ENCODE measurements at regions not wholly inside any gene's neighbourhood (a gene's known extent, or its start where the extent isn't known, plus 50 kb on each side); places are given as distances from the start of the nearest gene placed in this dataset.

DNA sequence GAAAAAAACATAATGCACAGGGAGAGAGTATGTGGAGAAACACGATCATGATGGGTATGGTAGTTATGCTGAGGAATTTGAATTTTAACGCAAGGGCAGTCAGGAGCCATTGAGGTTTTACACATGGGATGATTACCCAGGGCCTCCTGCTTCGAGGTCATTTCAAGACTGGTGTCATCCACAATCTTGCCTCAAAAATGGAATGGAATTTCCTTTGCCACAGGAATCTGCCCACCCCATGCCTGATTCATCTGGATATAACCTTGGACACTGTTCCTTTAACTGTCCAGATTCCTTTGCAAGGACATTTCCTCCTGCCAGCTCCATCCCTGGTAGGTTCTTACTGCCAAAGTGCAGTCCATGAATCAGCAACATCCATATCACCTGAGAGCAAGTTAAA is 655.9 kb upstream of the TENM4 start:
- no peak for DNase-seq (ENCODE audit: extremely low read depth, low read depth)
- TF ChIP-seq, protein P1, sequence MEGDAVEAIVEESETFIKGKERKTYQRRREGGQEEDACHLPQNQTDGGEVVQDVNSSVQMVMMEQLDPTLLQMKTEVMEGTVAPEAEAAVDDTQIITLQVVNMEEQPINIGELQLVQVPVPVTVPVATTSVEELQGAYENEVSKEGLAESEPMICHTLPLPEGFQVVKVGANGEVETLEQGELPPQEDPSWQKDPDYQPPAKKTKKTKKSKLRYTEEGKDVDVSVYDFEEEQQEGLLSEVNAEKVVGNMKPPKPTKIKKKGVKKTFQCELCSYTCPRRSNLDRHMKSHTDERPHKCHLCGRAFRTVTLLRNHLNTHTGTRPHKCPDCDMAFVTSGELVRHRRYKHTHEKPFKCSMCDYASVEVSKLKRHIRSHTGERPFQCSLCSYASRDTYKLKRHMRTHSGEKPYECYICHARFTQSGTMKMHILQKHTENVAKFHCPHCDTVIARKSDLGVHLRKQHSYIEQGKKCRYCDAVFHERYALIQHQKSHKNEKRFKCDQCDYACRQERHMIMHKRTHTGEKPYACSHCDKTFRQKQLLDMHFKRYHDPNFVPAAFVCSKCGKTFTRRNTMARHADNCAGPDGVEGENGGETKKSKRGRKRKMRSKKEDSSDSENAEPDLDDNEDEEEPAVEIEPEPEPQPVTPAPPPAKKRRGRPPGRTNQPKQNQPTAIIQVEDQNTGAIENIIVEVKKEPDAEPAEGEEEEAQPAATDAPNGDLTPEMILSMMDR (IDR thresholded peaks at IDR 0.05; ENCODE audit: low read depth, low read length): no peak

DNA sequence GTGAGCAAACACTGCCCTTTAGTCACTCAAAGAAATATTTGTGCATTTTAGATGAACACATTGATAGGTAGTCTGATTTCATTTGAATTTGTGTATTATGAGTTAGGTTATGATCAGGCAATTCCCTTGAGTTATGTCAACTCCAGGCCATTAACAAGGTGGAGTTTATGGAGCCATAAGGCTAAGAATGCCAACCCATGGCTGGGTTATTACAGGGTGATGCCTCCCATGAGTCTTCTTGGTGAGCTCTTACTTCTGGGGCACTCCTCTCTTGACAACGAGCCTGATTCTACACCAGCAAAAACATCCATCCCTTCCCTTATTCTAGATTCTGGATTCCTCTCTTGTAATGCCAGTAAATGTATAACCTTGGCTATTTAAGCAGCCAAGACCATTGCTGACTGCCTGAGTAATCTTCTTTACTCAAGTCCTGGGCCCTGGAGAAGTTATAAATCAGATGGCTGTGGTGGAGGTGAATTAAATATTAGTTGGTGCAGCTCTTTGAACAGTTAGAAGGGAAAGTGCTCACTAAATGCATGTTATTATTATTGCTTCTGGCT is 645.7 kb upstream of the TENM4 start:
- DNase-seq (ENCODE audit: extremely low read depth, low read depth): no peak
- TF ChIP-seq, protein P1 (IDR thresholded peaks at IDR 0.05; ENCODE audit: low read depth, low read length): no peak

DNA sequence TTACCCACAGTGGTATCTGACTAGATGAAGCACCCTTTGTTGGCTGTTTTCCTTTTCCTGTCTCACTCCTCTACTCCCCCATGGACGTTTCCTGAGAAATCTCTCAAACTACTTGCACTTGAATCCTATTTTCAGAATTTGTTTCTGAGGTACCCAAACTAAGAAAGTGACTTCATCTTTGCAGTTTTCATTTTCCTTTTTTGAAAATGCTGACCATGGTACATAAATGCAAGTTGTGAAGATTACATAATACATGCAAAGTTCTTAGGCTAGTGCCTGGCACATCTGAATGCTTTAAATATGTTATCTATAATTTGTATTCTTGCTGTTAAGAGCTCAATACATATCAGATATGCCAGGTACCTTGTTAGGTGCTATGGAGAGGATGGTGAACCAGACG is 644.7 kb upstream of the TENM4 start:
- TF ChIP-seq, protein P1 (IDR thresholded peaks at IDR 0.05; ENCODE audit: low read depth, low read length): no peak
- DNase-seq (ENCODE audit: extremely low read depth, low read depth): no peak

DNA sequence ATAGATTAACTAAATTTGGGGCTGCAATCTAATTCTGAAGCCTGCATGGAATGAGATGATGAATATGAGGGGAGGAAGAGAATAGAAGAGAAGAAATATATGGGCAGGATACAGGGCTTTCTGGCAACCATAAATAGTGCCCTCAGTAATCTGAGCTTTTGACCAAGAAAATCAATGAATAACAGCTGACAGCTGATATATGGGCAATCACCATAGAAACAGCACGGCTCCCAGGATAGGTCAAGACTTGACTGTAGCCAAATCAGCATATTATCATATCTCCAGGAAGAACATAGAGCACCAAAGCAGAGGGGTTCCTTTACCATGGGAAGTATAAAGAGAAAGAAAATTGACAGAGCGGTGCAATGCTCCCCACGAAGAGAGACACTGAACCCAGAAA is 643.8 kb upstream of the TENM4 start:
- no peak for DNase-seq (ENCODE audit: extremely low read depth, low read depth)
- TF ChIP-seq, protein P1 (IDR thresholded peaks at IDR 0.05; ENCODE audit: low read depth, low read length): no peak

DNA sequence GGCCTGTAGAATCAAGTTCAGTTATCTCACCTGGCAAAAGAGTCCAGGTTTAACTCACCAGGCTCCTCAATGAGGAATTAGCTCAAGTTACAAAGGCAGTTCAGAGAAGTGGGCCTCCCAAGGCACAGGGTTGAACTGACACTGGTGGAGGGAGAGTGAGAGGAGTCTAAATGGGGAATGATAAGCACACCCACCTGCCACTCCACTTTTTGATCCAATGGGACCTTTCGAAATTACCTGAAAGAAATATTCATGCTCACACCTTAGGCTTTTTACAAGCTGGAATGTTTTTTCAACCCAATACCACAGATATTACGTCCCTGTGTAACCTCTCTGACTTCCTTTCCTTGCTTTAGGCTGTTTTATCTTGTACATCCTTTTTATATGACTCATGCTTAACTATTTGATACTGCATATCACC is 642.7 kb upstream of the TENM4 start:
- no peak for DNase-seq (ENCODE audit: extremely low read depth, low read depth)
- TF ChIP-seq, protein P1 (IDR thresholded peaks at IDR 0.05; ENCODE audit: low read depth, low read length): no peak

DNA sequence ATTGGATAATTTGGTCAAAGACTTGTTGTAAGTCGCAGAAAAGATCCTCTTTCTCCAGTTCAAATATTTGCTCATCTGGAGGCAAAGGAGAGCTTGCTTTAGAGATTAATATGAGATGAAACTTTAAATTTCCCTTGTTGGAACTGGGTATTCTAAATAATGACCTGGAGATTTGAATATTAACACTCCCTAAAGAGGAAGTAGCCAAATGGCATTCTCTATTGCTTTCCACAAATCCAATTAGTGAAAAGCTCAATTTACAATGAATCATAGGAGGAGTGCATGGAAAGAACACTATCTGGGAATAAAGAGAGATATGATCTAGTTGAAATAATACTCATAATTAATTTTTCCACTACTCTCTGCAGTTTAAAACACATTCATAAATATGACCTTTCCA is 641.6 kb upstream of the TENM4 start:
- DNase-seq (ENCODE audit: extremely low read depth, low read depth): no peak
- TF ChIP-seq, protein P1 (IDR thresholded peaks at IDR 0.05; ENCODE audit: low read depth, low read length): no peak

DNA sequence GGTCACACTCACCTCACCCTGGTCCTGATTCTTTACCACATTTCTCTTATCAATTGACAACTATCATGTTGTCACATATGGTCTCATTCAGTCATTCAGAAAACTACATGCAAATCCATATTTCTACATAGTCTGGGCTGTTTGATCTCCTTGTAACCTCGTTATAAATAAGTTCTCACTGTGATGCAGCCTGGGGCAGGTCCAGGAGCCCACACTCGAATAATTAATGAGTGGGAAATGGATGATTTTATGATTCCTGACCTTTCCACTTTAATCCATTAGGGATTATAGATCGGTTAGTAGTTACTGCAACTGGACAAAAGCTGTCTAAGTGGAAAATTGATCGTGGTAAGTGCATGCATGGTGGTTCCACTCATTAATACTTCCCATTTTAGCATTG is 636.3 kb upstream of the TENM4 start:
- DNase-seq (ENCODE audit: extremely low read depth, low read depth): no peak
- TF ChIP-seq, protein P1 (IDR thresholded peaks at IDR 0.05; ENCODE audit: low read depth, low read length): no peak

Data from AG09319 (cell line).